Osteoblast (primary cell): ENCODE measurements at regions not wholly inside any gene's neighbourhood (a gene's known extent, or its start where the extent isn't known, plus 50 kb on each side); places are given as distances from the start of the nearest gene placed in this dataset.

ENCODE experiments used
- DNase-seq: peaks from one replicate; pipeline ENCODE4 v3.0.0; 2011; ENCODE audit warnings: low spot score, mixed read lengths; ENCODE audit not compliant: insufficient read length; ENCODE audit errors: missing footprints
- H2AFZ ChIP-seq: 2 replicates; pipeline ENCODE4 v1.6.0; 2011; ENCODE audit warnings: mild to moderate bottlenecking, low read length
- H3K27ac ChIP-seq: 2 replicates; pipeline ENCODE4 v1.5.1; 2011; ENCODE audit warnings: mild to moderate bottlenecking, low read depth, low read length, moderate library complexity
- H3K27me3 ChIP-seq: 2 replicates; pipeline ENCODE4 v1.6.0; 2012; ENCODE audit warnings: mild to moderate bottlenecking, control low read depth, inconsistent platforms, low read length, moderate library complexity; ENCODE audit not compliant: insufficient read depth
- H3K36me3 ChIP-seq: 2 replicates; pipeline ENCODE4 v1.5.1; 2011; ENCODE audit warnings: mild to moderate bottlenecking, low read length, control low read depth, moderate library complexity; ENCODE audit not compliant: insufficient read depth
- H3K4me1 ChIP-seq: 2 replicates; pipeline ENCODE4 v1.5.1; 2011; ENCODE audit warnings: mild to moderate bottlenecking, low read length, control low read depth, moderate library complexity; ENCODE audit not compliant: insufficient read depth
- H3K4me2 ChIP-seq: 2 replicates; pipeline ENCODE4 v1.6.0; 2011; ENCODE audit warnings: mild to moderate bottlenecking, low read length; ENCODE audit not compliant: insufficient read depth
- H3K4me3 ChIP-seq: fragments of 200-600 bp; sonication (generic); 3 replicates; pipeline ENCODE4 v1.5.1; 2012; ENCODE audit warnings: mild to moderate bottlenecking, low read length, inconsistent platforms; ENCODE audit not compliant: insufficient read depth
- H3K79me2 ChIP-seq: 2 replicates; pipeline ENCODE4 v1.6.0; 2012; ENCODE audit warnings: mild to moderate bottlenecking, low read length, control low read depth, inconsistent platforms; ENCODE audit not compliant: insufficient read depth
- H3K9me3 ChIP-seq: 2 replicates; pipeline ENCODE4 v1.5.1; 2011; ENCODE audit warnings: low read depth, low read length, control low read depth
- H4K20me1 ChIP-seq: 2 replicates; pipeline ENCODE4 v1.6.0; 2012; ENCODE audit warnings: mild to moderate bottlenecking, low read length, control low read depth; ENCODE audit not compliant: insufficient read depth
- TF ChIP-seq, protein P1 (sequence below): IDR thresholded peaks from 2 replicates; pipeline ENCODE4 v1.5.1; 2011; ENCODE audit warnings: mild to moderate bottlenecking, low read depth, low read length, moderate library complexity; ENCODE audit errors: extremely low read depth

DNA sequence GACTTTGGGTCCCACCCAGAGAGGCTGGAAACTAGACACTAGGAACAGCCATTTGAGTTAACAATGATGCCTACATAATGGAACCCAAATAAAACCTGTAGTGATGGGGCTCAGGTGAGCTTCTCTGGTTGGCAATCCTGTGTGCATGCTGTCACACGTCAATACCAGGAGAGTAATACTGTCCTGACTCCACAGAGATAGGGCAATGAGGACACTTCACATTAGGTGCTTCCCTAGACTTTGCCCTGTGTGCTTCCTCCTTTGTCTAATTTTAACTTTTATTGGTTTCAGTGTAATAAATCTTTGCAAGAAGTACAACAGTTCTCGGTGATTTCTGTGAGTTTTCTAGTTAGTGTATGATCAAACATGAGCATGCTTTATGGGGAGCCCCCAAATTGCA, 281.8 kb upstream of the ARRDC4 start:
- Histone ChIP-seq H3K4me2 (no peak overlapping the region), H3K4me3 (no peak overlapping the region), H3K27ac (no peak overlapping the region), H4K20me1 (no peaks in the 10 kb centered on the region), H2AFZ (no peak overlapping the region), H3K36me3 (no peaks in the 10 kb centered on the region), H3K4me1 (no peaks in the 10 kb centered on the region), H3K9me3 (peaks cover 3% of the 10 kb centered on the region), H3K79me2 (no peaks in the 10 kb centered on the region), H3K27me3 (no peaks in the 10 kb centered on the region)
- TF ChIP-seq, protein P1, sequence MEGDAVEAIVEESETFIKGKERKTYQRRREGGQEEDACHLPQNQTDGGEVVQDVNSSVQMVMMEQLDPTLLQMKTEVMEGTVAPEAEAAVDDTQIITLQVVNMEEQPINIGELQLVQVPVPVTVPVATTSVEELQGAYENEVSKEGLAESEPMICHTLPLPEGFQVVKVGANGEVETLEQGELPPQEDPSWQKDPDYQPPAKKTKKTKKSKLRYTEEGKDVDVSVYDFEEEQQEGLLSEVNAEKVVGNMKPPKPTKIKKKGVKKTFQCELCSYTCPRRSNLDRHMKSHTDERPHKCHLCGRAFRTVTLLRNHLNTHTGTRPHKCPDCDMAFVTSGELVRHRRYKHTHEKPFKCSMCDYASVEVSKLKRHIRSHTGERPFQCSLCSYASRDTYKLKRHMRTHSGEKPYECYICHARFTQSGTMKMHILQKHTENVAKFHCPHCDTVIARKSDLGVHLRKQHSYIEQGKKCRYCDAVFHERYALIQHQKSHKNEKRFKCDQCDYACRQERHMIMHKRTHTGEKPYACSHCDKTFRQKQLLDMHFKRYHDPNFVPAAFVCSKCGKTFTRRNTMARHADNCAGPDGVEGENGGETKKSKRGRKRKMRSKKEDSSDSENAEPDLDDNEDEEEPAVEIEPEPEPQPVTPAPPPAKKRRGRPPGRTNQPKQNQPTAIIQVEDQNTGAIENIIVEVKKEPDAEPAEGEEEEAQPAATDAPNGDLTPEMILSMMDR = no peak
- DNase-seq = no peak

DNA sequence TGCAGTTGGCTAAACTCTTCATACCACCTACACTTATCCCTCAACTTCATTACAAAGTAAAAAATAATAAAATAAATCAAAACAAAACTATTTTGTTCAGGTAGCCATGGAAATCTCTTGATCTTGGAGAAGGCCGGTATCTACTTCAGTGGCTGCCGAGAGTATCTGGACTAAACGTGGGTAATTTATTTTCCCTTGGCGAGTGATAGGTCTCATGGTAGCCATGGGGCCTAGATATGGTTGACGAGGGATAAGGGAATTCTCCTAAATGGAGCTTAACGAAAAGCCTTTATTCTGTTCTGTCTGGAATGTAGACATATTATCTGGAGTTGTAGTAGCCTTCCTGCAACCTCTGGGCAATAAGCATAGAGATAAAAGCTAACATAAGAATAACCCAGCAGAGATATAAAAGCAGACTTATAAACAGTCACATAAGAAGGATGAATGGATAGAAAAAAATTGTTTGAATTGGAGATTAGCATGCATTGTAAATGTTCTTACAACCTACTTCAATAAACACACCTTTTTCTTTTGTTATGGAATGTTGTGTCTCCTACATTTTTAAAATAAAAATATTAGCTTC, 281.3 kb upstream of the ARRDC4 start:
- Histone ChIP-seq H3K79me2 (no peaks in the 10 kb centered on the region), H3K4me2 (no peak overlapping the region)

DNA sequence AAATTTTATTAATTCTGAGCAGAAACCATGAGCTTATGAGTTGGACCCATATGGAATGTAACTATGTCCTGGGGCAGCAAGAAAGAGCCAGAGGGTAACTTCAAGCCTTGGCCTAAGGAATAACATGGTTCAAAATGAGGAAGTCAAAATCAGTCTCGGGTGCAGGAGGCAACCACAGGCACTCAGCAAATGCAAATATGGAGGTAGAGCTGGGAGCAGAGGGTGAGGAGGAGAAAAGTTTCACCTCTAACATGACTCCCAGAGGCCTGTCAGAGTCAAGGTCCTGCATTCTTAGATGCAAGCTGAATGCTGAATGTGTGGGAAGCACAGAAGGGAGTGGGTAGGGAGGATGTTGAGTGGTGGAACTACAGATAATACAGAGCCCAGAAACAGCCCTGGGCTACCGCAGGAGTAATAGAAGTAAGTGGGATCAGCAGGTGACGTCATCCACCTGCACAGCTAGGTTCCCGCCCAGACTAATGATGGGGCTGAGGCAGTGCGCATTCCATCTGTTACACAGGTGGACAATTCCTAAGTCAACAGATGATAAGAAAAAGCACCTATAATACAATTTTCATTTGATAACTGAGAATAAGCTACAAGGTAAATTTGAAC, 279.8 kb upstream of the ARRDC4 start:
- Histone ChIP-seq H3K27me3 (no peaks in the 10 kb centered on the region), H2AFZ (no peak overlapping the region), H3K4me2 (no peak overlapping the region), H3K4me1 (no peaks in the 10 kb centered on the region), H3K4me3 (no peak overlapping the region), H3K27ac (no peak overlapping the region), H3K79me2 (no peaks in the 10 kb centered on the region), H4K20me1 (no peaks in the 10 kb centered on the region), H3K9me3 (peaks cover 3% of the 10 kb centered on the region), H3K36me3 (no peaks in the 10 kb centered on the region)
- TF ChIP-seq, protein P1 = no peak
- DNase-seq = no peak

More for the DNA sequence above, 281.3 kb upstream of the ARRDC4 start:
- peaks cover 3% of the 10 kb centered on the region for H3K9me3 ChIP-seq
- no peak overlapping the region for H3K27ac ChIP-seq
- no peaks in the 10 kb centered on the region for H3K4me1 ChIP-seq
- no peak overlapping the region for H2AFZ ChIP-seq
- H3K4me3 ChIP-seq = no peak overlapping the region
- H4K20me1 ChIP-seq = no peaks in the 10 kb centered on the region
- no peaks in the 10 kb centered on the region for H3K36me3 ChIP-seq
- no peak for DNase-seq
- no peaks in the 10 kb centered on the region for H3K27me3 ChIP-seq
- TF ChIP-seq, protein P1 = no peak

DNA sequence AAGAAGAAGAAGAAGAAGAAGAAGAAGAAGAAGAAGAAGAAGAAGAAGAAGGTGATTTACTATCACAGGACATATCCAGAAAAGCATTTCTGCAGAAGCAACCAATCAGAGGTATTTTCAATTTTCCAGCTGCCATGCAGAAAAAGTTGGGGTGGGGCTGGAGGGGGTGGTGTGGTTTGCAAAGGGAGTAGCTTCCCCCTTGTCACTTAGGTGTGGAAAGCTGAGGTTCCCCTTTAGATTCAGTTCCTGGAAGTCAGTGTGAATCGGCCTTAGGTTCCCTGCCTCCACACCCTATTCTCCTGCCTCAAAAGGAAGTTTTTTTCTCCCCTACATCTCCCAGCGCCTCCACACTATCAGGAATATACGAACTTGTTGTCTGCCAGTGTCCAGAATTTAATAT, 276.7 kb upstream of the ARRDC4 start:
- Histone ChIP-seq H2AFZ (no peak overlapping the region), H3K36me3 (no peaks in the 10 kb centered on the region), H3K27me3 (no peaks in the 10 kb centered on the region), H4K20me1 (no peaks in the 10 kb centered on the region), H3K4me3 (no peak overlapping the region), H3K27ac (no peak overlapping the region), H3K4me1 (no peaks in the 10 kb centered on the region), H3K9me3 (peaks cover 3% of the 10 kb centered on the region), H3K4me2 (no peak overlapping the region), H3K79me2 (no peaks in the 10 kb centered on the region)
- no peak for DNase-seq
- TF ChIP-seq, protein P1 = no peak
